ENCODE measurements at regions not wholly inside any gene's neighbourhood (a gene's known extent, or its start where the extent isn't known, plus 50 kb on each side); places are given as distances from the start of the nearest gene placed in this dataset.

DNA sequence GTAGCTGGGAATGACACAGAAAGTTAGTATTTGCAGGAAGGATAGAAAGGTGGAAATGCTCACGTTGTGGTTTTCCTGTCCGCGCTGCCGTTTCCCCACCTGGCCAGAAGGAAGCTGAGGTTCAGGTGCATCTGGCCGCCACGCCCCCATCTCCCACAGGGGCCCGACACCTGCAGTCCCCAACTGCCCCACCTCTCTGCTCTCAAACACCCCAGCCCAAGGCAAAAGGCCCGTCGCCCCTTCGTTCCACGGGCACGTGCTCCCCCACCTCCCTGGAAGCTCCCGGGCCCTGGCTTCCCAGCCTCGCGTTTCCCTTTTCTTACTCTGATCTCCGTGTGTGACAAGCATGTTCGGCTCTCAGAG is 985.1 kb downstream of the BRD1 start:
- TF ChIP-seq POLR2A (IDR thresholded peaks at IDR 0.05): no peak
- TF ChIP-seq, protein P1, sequence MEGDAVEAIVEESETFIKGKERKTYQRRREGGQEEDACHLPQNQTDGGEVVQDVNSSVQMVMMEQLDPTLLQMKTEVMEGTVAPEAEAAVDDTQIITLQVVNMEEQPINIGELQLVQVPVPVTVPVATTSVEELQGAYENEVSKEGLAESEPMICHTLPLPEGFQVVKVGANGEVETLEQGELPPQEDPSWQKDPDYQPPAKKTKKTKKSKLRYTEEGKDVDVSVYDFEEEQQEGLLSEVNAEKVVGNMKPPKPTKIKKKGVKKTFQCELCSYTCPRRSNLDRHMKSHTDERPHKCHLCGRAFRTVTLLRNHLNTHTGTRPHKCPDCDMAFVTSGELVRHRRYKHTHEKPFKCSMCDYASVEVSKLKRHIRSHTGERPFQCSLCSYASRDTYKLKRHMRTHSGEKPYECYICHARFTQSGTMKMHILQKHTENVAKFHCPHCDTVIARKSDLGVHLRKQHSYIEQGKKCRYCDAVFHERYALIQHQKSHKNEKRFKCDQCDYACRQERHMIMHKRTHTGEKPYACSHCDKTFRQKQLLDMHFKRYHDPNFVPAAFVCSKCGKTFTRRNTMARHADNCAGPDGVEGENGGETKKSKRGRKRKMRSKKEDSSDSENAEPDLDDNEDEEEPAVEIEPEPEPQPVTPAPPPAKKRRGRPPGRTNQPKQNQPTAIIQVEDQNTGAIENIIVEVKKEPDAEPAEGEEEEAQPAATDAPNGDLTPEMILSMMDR (IDR thresholded peaks at IDR 0.05): no peak

Data from esophagus squamous epithelium (tissue), 4 donors.